HepG2 (cell line): ENCODE measurements at regions not wholly inside any gene's neighbourhood (a gene's known extent, or its start where the extent isn't known, plus 50 kb on each side); places are given as distances from the start of the nearest gene placed in this dataset.

ENCODE experiments used
- ATAC-seq: fragments of 200-7000 bp; cut with Tn5 transposase; 3 replicates; pipeline ENCODE4 v1.9.1; 2020; ENCODE audit warnings: mild to moderate bottlenecking, moderate library complexity
- BruUV-seq: library from RNA; stranded (reverse); fragments of 400-500 nt; replicated peaks from 2 replicates; lab custom pipeline; 2021; lab: Mats Ljungman, UMichigan
- CTCF ChIA-PET: fragments of 300-600 bp; formaldehyde crosslinking; extraction: SDS; loops from one replicate; lab custom pipeline; 2021; ENCODE audit warnings: low total read pairs, inconsistent platforms, low intra/inter-chr PET ratio; lab: Yijun Ruan, JAX
- POLR2A ChIA-PET: fragments of 350-600 bp; sonication (Branson Sonifier 250); formaldehyde crosslinking; loops from one replicate; lab custom pipeline; 2020; ENCODE audit warnings: antibody characterized with exemption, inconsistent platforms; lab: Yijun Ruan, JAX
- DNase-seq: peaks from one replicate; pipeline ENCODE4 v3.0.0-alpha.2; 2015; ENCODE audit warnings: low spot score
- FAIRE-seq: peaks from 3 replicates; lab custom pipeline; 2011; peaks lifted over from hg19 to GRCh38; lab: Jason Lieb, UNC
- H2AFZ ChIP-seq: one replicate; pipeline ENCODE4 v1.6.1; 2011; ENCODE audit warnings: low read length, inconsistent platforms
- H3K27ac ChIP-seq: fragments of 300-600 bp; 3 replicates; pipeline ENCODE4 v1.8.0; 2011; ENCODE audit warnings: mixed run types, mild to moderate bottlenecking, mixed read lengths, low read length, inconsistent platforms; ENCODE audit not compliant: insufficient read depth; ENCODE audit errors: extremely low read length
- H3K27me3 ChIP-seq, 2 experiments: fragments of 200-600 bp in 1 of 2; 2 replicates in 1 of 2; 3 replicates in 1 of 2; pipeline versions ENCODE4 v1.6.0 to v1.8.0; 2011; ENCODE audit warnings: low read length in 2 of 2, mild to moderate bottlenecking in 2 of 2, moderate library complexity in 2 of 2, inconsistent platforms in 1 of 2; ENCODE audit not compliant: insufficient read depth in 2 of 2, control insufficient read depth in 1 of 2
- H3K36me3 ChIP-seq, 2 experiments: fragments of 200-600 bp in 1 of 2; replicated peaks in 1 of 2; 2 replicates in 1 of 2; 3 replicates in 1 of 2; pipeline versions ENCODE4 v1.5.1 to v1.8.0; 2011; ENCODE audit warnings: low read length in 2 of 2, inconsistent platforms in 1 of 2; ENCODE audit not compliant: insufficient read depth in 2 of 2, control insufficient read depth in 1 of 2
- H3K4me1 ChIP-seq: 2 replicates; pipeline ENCODE4 v1.5.1; 2012; ENCODE audit warnings: low read length, inconsistent platforms; ENCODE audit not compliant: insufficient read depth
- H3K4me2 ChIP-seq: 2 replicates; pipeline ENCODE4 v1.6.0; 2011; ENCODE audit warnings: low read depth, low read length, inconsistent platforms
- H3K4me3 ChIP-seq, 3 experiments: fragments of 200-600 bp in 1 of 3; sonication (generic), shearing (Covaris generic) in 1 of 3; replicated peaks in 1 of 3; 2 replicates each; pipeline ENCODE4 v1.5.1; 2011 to 2016; ENCODE audit warnings: low read length in 3 of 3, inconsistent platforms in 2 of 3, low read depth in 2 of 3, mild to moderate bottlenecking in 2 of 3, control low read depth in 1 of 3, mixed read lengths in 1 of 3; ENCODE audit not compliant: insufficient read depth in 1 of 3
- H3K79me2 ChIP-seq: one replicate; pipeline ENCODE4 v1.6.1; 2011; ENCODE audit warnings: low read length, inconsistent platforms; ENCODE audit not compliant: insufficient read depth
- H3K9ac ChIP-seq: 2 replicates; pipeline ENCODE4 v1.6.0; 2011; ENCODE audit warnings: mild to moderate bottlenecking, low read depth, low read length, inconsistent platforms; ENCODE audit not compliant: insufficient read depth
- H3K9me3 ChIP-seq: 2 replicates; pipeline ENCODE4 v1.5.1; 2012; ENCODE audit warnings: mild to moderate bottlenecking, low read length
- H4K20me1 ChIP-seq: 2 replicates; pipeline ENCODE4 v1.6.0; 2011; ENCODE audit warnings: inconsistent platforms, mild to moderate bottlenecking, low read length, moderate library complexity; ENCODE audit not compliant: insufficient read depth
- BRCA1 ChIP-seq: sonication (generic); formaldehyde crosslinking; IDR thresholded peaks from 2 replicates; pipeline ENCODE4 v1.4.0; 2020; ENCODE audit warnings: missing genetic modification reagents
- ESRRA ChIP-seq: sonication (generic); formaldehyde crosslinking; IDR thresholded peaks from 2 replicates; pipeline ENCODE4 v1.5.1; 2020; ENCODE audit warnings: mild to moderate bottlenecking, low read depth, missing genetic modification reagents
- JUNB ChIP-seq: sonication (generic); formaldehyde crosslinking; IDR thresholded peaks from 2 replicates; pipeline ENCODE4 v1.8.0; 2022; ENCODE audit warnings: missing genetic modification reagents, mild to moderate bottlenecking, borderline replicate concordance
- NFIC ChIP-seq: IDR thresholded peaks from 2 replicates; pipeline ENCODE4 v1.6.1; 2012; ENCODE audit warnings: mild to moderate bottlenecking, low read length, inconsistent platforms
- NR1H2 ChIP-seq: sonication (generic); formaldehyde crosslinking; IDR thresholded peaks from 2 replicates; pipeline ENCODE4 v1.8.1; 2022; ENCODE audit warnings: low read depth, missing genetic modification reagents, borderline replicate concordance
- POLR2A ChIP-seq, 2 experiments: IDR thresholded peaks; 2 replicates each; pipeline ENCODE4 v1.6.1; 2011; ENCODE audit warnings: low read depth in 2 of 2, low read length in 2 of 2, mild to moderate bottlenecking in 1 of 2, moderate library complexity in 1 of 2; ENCODE audit not compliant: insufficient read depth in 1 of 2
- SMC3 ChIP-seq: IDR thresholded peaks from 2 replicates; pipeline ENCODE4 v1.6.1; 2011; ENCODE audit warnings: low read length, improper control_type of control experiment
- TBX3 ChIP-seq: fragments of 450-650 bp; IDR thresholded peaks from 2 replicates; pipeline ENCODE4 v1.6.1; 2017; ENCODE audit warnings: antibody characterized with exemption, mild to moderate bottlenecking, inconsistent platforms, borderline replicate concordance
- ZEB1 ChIP-seq: IDR thresholded peaks from 2 replicates; pipeline ENCODE4 v1.6.1; 2012; ENCODE audit warnings: mild to moderate bottlenecking, low read depth, inconsistent platforms; ENCODE audit not compliant: insufficient replicate concordance
- ZNF737 ChIP-seq: sonication (generic); formaldehyde crosslinking; IDR thresholded peaks from 2 replicates; pipeline ENCODE4 v1.5.0; 2020; ENCODE audit warnings: missing genetic modification reagents, mild to moderate bottlenecking, borderline replicate concordance
- ZNF772 ChIP-seq: sonication (generic); formaldehyde crosslinking; IDR thresholded peaks from 2 replicates; pipeline ENCODE4 v1.5.0; 2020; ENCODE audit warnings: mild to moderate bottlenecking, missing genetic modification reagents
- WGBS: methylation state at CpG from one replicate; pipeline ENCODE4 v1.1.6; 2017; ENCODE audit warnings: low lambda C conversion rate; 5-methylcytosine and 5-hydroxymethylcytosine counted together
- in situ Hi-C: cut with HindIII; loops from 2 replicates; pipeline ENCODE4 v1.10.0; 2017; ENCODE audit warnings: low pct_unique_long_range_greater_than_20kb; ENCODE audit not compliant: extremely low pct_ligation_motif_present
- intact Hi-C: fragments of 100-400 bp; cut with micrococcal nuclease; formaldehyde crosslinking; loops from one replicate; pipeline ENCODE4 v1.10.0; 2022; ENCODE audit not compliant: unreplicated experiment
- TF ChIP-seq, protein P1 (sequence below): IDR thresholded peaks from 2 replicates; pipeline ENCODE4 v1.6.1; 2016; ENCODE audit warnings: control low read depth
- TF ChIP-seq, protein P2 (sequence below): IDR thresholded peaks from 2 replicates; pipeline ENCODE4 v1.6.1; 2012; ENCODE audit warnings: low read length, improper control_type of control experiment
- TF ChIP-seq, protein P3 (sequence below): sonication (generic); formaldehyde crosslinking; IDR thresholded peaks from 2 replicates; pipeline ENCODE4 v1.4.0; 2020; ENCODE audit warnings: mild to moderate bottlenecking, missing genetic modification reagents

DNA sequence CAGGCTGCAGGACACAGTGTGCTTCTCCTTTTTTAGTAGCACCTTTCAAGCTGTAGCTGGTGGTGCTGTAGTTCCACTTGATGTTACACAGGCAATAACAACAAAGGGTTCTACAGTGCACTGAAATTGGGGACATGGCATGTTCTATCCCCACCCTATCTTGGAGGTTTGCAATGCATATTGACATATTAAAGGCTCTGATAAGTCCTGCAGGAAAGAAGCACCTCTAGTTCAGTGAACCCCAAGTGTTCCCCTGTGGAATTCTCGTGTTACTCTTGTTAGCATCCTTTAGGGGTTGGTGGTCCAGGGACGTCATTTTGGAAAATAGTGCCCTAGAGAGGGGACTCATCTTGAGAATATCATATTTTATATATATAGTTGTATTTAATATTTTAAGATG is 337.6 kb downstream of the DHX35 start:
- in situ Hi-C loops (no loop called here), intact Hi-C loops (no loop called here)
- BruUV-seq: no TSS peak
- no peak for FAIRE-seq
- no peaks in the 10 kb centered on the region for H3K4me1 ChIP-seq
- TF ChIP-seq ZEB1 (no peak), ZNF772 (CRISPR knock-in tag) (no peak), NFIC (no peak), ESRRA (no peak), BRCA1 (no peak), JUNB (no peak), NR1H2 (CRISPR knock-in tag) (no peak), SMC3 (no peak), POLR2A (IDR thresholded peaks at IDR 0.05; ENCODE audit: insufficient read depth in 1 of 2, low read depth in 2 of 2, low read length in 2 of 2) (no peak), ZNF737 (CRISPR knock-in tag) (no peak), TBX3 (no peak)
- TF ChIP-seq, protein P1, sequence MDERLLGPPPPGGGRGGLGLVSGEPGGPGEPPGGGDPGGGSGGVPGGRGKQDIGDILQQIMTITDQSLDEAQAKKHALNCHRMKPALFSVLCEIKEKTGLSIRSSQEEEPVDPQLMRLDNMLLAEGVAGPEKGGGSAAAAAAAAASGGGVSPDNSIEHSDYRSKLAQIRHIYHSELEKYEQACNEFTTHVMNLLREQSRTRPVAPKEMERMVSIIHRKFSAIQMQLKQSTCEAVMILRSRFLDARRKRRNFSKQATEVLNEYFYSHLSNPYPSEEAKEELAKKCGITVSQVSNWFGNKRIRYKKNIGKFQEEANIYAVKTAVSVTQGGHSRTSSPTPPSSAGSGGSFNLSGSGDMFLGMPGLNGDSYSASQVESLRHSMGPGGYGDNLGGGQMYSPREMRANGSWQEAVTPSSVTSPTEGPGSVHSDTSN (CRISPR knock-in tag): no peak
- TF ChIP-seq, protein P2, sequence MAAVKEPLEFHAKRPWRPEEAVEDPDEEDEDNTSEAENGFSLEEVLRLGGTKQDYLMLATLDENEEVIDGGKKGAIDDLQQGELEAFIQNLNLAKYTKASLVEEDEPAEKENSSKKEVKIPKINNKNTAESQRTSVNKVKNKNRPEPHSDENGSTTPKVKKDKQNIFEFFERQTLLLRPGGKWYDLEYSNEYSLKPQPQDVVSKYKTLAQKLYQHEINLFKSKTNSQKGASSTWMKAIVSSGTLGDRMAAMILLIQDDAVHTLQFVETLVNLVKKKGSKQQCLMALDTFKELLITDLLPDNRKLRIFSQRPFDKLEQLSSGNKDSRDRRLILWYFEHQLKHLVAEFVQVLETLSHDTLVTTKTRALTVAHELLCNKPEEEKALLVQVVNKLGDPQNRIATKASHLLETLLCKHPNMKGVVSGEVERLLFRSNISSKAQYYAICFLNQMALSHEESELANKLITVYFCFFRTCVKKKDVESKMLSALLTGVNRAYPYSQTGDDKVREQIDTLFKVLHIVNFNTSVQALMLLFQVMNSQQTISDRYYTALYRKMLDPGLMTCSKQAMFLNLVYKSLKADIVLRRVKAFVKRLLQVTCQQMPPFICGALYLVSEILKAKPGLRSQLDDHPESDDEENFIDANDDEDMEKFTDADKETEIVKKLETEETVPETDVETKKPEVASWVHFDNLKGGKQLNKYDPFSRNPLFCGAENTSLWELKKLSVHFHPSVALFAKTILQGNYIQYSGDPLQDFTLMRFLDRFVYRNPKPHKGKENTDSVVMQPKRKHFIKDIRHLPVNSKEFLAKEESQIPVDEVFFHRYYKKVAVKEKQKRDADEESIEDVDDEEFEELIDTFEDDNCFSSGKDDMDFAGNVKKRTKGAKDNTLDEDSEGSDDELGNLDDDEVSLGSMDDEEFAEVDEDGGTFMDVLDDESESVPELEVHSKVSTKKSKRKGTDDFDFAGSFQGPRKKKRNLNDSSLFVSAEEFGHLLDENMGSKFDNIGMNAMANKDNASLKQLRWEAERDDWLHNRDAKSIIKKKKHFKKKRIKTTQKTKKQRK: no peak
- TF ChIP-seq, protein P3, sequence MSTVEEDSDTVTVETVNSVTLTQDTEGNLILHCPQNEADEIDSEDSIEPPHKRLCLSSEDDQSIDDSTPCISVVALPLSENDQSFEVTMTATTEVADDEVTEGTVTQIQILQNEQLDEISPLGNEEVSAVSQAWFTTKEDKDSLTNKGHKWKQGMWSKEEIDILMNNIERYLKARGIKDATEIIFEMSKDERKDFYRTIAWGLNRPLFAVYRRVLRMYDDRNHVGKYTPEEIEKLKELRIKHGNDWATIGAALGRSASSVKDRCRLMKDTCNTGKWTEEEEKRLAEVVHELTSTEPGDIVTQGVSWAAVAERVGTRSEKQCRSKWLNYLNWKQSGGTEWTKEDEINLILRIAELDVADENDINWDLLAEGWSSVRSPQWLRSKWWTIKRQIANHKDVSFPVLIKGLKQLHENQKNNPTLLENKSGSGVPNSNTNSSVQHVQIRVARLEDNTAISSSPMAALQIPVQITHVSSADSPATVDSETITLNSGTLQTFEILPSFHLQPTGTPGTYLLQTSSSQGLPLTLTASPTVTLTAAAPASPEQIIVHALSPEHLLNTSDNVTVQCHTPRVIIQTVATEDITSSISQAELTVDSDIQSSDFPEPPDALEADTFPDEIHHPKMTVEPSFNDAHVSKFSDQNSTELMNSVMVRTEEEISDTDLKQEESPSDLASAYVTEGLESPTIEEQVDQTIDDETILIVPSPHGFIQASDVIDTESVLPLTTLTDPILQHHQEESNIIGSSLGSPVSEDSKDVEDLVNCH (CRISPR knock-in tag): no peak
- WGBS: 2% methylated on average over 2 of the region's 2 CpGs
- no peaks in the 10 kb centered on the region for H3K9me3 ChIP-seq
- DNase-seq: no peak
- no peak overlapping the region for H3K4me3 ChIP-seq
- no peak overlapping the region for H3K27ac ChIP-seq
- no peaks in the 10 kb centered on the region for H3K79me2 ChIP-seq
- no peaks in the 10 kb centered on the region for H4K20me1 ChIP-seq
- POLR2A ChIA-PET: no interaction called here
- H3K27me3 ChIP-seq: no peaks in the 10 kb centered on the region
- H3K36me3 ChIP-seq: no peaks in the 10 kb centered on the region
- H2AFZ ChIP-seq: no peak overlapping the region
- CTCF ChIA-PET: no interaction called here
- ATAC-seq: no peak
- no peak overlapping the region for H3K4me2 ChIP-seq
- no peak overlapping the region for H3K9ac ChIP-seq
